Vagina (tissue), 2 donors: ENCODE measurements at regions not wholly inside any gene's neighbourhood (a gene's known extent, or its start where the extent isn't known, plus 50 kb on each side); places are given as distances from the start of the nearest gene placed in this dataset.

Experiments used
- DNase-seq, 2 donors: peaks; one replicate each; pipeline ENCODE4 v3.0.0-alpha.2; 2017; ENCODE audit errors: extremely low spot score in 2 of 2
- H3K27ac ChIP-seq: fragments of 200-600 bp; sonication (generic); one replicate; pipeline ENCODE4 v1.5.1; 2019
- H3K27me3 ChIP-seq: fragments of 200-600 bp; sonication (generic); one replicate; pipeline ENCODE4 v1.5.1; 2019
- H3K36me3 ChIP-seq, 2 donors: fragments of 200-600 bp; sonication (generic); one replicate each; pipeline ENCODE4 v1.5.1; 2017 to 2019
- H3K4me1 ChIP-seq: fragments of 200-600 bp; sonication (generic); one replicate; pipeline ENCODE4 v1.5.1; 2019
- H3K4me3 ChIP-seq, 2 donors: fragments of 200-600 bp; sonication (generic); 1 replicate in 1 of 2; 2 replicates in 1 of 2; pipeline ENCODE4 v1.5.1; 2016 to 2019
- H3K9me3 ChIP-seq: fragments of 200-600 bp; sonication (generic); one replicate; pipeline ENCODE4 v1.5.1; 2019
- CTCF ChIP-seq, 3 experiments: fragments of 450-650 bp in 2 of 3; fragments of 200-600 bp in 1 of 3; sonication (generic) in 1 of 3; IDR thresholded peaks; one replicate each; pipeline ENCODE4 v1.5.1; 2017 to 2019; ENCODE audit warnings: antibody characterized with exemption in 3 of 3, mild to moderate bottlenecking in 2 of 3, moderate library complexity in 2 of 3
- POLR2A ChIP-seq, 2 donors: fragments of 450-650 bp; IDR thresholded peaks; one replicate each; pipeline ENCODE4 v1.6.1; 2017; ENCODE audit warnings: antibody characterized with exemption in 2 of 2, mild to moderate bottlenecking in 2 of 2, moderate library complexity in 2 of 2
- POLR2AphosphoS5 ChIP-seq, 2 donors: sonication (generic); formaldehyde crosslinking; IDR thresholded peaks; one replicate each; pipeline ENCODE4 v1.9.0; 2017; ENCODE audit warnings: antibody characterized with exemption in 2 of 2, mild to moderate bottlenecking in 2 of 2, low read depth in 1 of 2; ENCODE audit not compliant: insufficient read depth in 1 of 2
- intact Hi-C: fragments of 100-400 bp; cut with DNase I; formaldehyde crosslinking; loops from one replicate; pipeline ENCODE4 v1.15.1; 2023

- DNase-seq: no peak
- no peaks in the 10 kb centered on the region for H3K27me3 ChIP-seq
- H3K27ac ChIP-seq: no peak overlapping the region
- H3K9me3 ChIP-seq: no peaks in the 10 kb centered on the region
- H3K36me3 ChIP-seq: no peaks in the 10 kb centered on the region
- TF ChIP-seq POLR2AphosphoS5 (IDR thresholded peaks at IDR 0.05; ENCODE audit: insufficient read depth in 1 of 2, low read depth in 1 of 2): no peak
- H3K4me3 ChIP-seq: no peak overlapping the region
- peaks cover 10% of the 10 kb centered on the region for H3K4me1 ChIP-seq
- intact Hi-C loops: no loop called here
Observed at GRCh38 chr21:43305811-43306311, 121.1 kb downstream of the SIK1 start.

- H3K4me3 ChIP-seq: no peak overlapping the region
- DNase-seq: no peak
- H3K27me3 ChIP-seq: no peaks in the 10 kb centered on the region
- H3K27ac ChIP-seq: no peak overlapping the region
- TF ChIP-seq POLR2AphosphoS5 (IDR thresholded peaks at IDR 0.05; ENCODE audit: insufficient read depth in 1 of 2, low read depth in 1 of 2): no peak
- TF ChIP-seq CTCF (IDR thresholded peaks at IDR 0.05): no peak
- no peak for TF ChIP-seq POLR2A (IDR thresholded peaks at IDR 0.05)
- intact Hi-C loops: no loop called here
- H3K9me3 ChIP-seq: no peaks in the 10 kb centered on the region
- no peaks in the 10 kb centered on the region for H3K36me3 ChIP-seq
- H3K4me1 ChIP-seq: peaks cover 15% of the 10 kb centered on the region
Observed at GRCh38 chr21:43305336-43305665, 121.6 kb downstream of the SIK1 start.

- TF ChIP-seq POLR2A (IDR thresholded peaks at IDR 0.05) (no peak), CTCF (IDR thresholded peaks at IDR 0.05) (no peak), POLR2AphosphoS5 (IDR thresholded peaks at IDR 0.05; ENCODE audit: insufficient read depth in 1 of 2, low read depth in 1 of 2) (no peak)
- Histone ChIP-seq H3K9me3 (no peaks in the 10 kb centered on the region), H3K27me3 (no peaks in the 10 kb centered on the region)
Observed at GRCh38 chr21:43304621-43305335, 122.2 kb downstream of the SIK1 start.

GRCh38 chr21:43304206-43304605, 122.7 kb downstream of the SIK1 start:
- TF ChIP-seq POLR2AphosphoS5 (IDR thresholded peaks at IDR 0.05; ENCODE audit: insufficient read depth in 1 of 2, low read depth in 1 of 2) (no peak), CTCF (IDR thresholded peaks at IDR 0.05) (no peak), POLR2A (IDR thresholded peaks at IDR 0.05) (no peak)
- H3K4me3 ChIP-seq: no peak overlapping the region
- DNase-seq: no peak
- no peaks in the 10 kb centered on the region for H3K9me3 ChIP-seq
- H3K36me3 ChIP-seq: no peaks in the 10 kb centered on the region
- H3K27me3 ChIP-seq: no peaks in the 10 kb centered on the region
- intact Hi-C loops: no loop called here
- peaks cover 16% of the 10 kb centered on the region for H3K4me1 ChIP-seq
- H3K27ac ChIP-seq: no peak overlapping the region

More at GRCh38 chr21:43304621-43305335, 122.2 kb downstream of the SIK1 start:
- H3K36me3 ChIP-seq: no peaks in the 10 kb centered on the region
- H3K27ac ChIP-seq: no peak overlapping the region
- no peak overlapping the region for H3K4me3 ChIP-seq
- no peak for DNase-seq
- H3K4me1 ChIP-seq: peaks cover 16% of the 10 kb centered on the region
- intact Hi-C loops: no loop called here

- Histone ChIP-seq H3K36me3 (no peaks in the 10 kb centered on the region), H3K9me3 (no peaks in the 10 kb centered on the region), H3K27ac (no peak overlapping the region), H3K4me3 (no peak overlapping the region), H3K4me1 (peaks cover 16% of the 10 kb centered on the region), H3K27me3 (no peaks in the 10 kb centered on the region)
- intact Hi-C loops: no loop called here
- DNase-seq: no peak
- TF ChIP-seq POLR2A (IDR thresholded peaks at IDR 0.05): no peak
- TF ChIP-seq POLR2AphosphoS5 (IDR thresholded peaks at IDR 0.05; ENCODE audit: insufficient read depth in 1 of 2, low read depth in 1 of 2): no peak
- TF ChIP-seq CTCF (IDR thresholded peaks at IDR 0.05): no peak
Observed at GRCh38 chr21:43303275-43304178, 123.4 kb downstream of the SIK1 start.
